ENCODE measurements at regions not wholly inside any gene's neighbourhood (a gene's known extent, or its start where the extent isn't known, plus 50 kb on each side); places are given as distances from the start of the nearest gene placed in this dataset.

DNA sequence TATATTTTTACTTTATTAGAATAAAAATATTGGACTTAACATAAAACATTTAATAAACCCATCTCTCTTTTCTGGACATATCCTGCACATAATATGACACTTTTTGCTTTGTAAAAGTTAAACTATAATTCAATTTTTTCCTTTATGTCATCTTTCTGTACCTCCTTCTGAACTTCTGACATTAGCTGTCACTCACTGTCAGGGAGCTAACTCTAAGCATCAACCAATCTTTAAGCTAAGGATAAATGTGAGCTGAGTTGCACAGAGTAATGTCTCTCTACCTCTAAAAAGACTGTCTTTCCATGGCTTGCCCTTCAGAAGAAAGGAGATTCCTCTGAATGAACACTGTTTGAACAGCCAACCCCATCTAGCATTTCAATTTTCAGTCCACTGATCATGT is 948.6 kb upstream of the CHAC2 start:
- no peak for TF ChIP-seq POLR2AphosphoS5 (IDR thresholded peaks at IDR 0.05; ENCODE audit: low read depth, low read length)
- no peak for TF ChIP-seq SIN3A (IDR thresholded peaks at IDR 0.05; ENCODE audit: borderline replicate concordance, insufficient read depth, low read length)
- TF ChIP-seq, protein P1, sequence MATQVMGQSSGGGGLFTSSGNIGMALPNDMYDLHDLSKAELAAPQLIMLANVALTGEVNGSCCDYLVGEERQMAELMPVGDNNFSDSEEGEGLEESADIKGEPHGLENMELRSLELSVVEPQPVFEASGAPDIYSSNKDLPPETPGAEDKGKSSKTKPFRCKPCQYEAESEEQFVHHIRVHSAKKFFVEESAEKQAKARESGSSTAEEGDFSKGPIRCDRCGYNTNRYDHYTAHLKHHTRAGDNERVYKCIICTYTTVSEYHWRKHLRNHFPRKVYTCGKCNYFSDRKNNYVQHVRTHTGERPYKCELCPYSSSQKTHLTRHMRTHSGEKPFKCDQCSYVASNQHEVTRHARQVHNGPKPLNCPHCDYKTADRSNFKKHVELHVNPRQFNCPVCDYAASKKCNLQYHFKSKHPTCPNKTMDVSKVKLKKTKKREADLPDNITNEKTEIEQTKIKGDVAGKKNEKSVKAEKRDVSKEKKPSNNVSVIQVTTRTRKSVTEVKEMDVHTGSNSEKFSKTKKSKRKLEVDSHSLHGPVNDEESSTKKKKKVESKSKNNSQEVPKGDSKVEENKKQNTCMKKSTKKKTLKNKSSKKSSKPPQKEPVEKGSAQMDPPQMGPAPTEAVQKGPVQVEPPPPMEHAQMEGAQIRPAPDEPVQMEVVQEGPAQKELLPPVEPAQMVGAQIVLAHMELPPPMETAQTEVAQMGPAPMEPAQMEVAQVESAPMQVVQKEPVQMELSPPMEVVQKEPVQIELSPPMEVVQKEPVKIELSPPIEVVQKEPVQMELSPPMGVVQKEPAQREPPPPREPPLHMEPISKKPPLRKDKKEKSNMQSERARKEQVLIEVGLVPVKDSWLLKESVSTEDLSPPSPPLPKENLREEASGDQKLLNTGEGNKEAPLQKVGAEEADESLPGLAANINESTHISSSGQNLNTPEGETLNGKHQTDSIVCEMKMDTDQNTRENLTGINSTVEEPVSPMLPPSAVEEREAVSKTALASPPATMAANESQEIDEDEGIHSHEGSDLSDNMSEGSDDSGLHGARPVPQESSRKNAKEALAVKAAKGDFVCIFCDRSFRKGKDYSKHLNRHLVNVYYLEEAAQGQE (IDR thresholded peaks at IDR 0.05; ENCODE audit: insufficient read depth in 1 of 2, low read depth in 2 of 2, low read length in 2 of 2), result no peak
- no peak for TF ChIP-seq TAF1 (IDR thresholded peaks at IDR 0.05; ENCODE audit: borderline replicate concordance, insufficient read depth, low read length)
- no peak for TF ChIP-seq FOXP2 (optimal IDR thresholded peaks at IDR 0.05; ENCODE audit: borderline replicate concordance, extremely low read depth, extremely low read length, insufficient read depth)

All from PFSK-1 (cell line).